ENCODE measurements at regions not wholly inside any gene's neighbourhood (a gene's known extent, or its start where the extent isn't known, plus 50 kb on each side); places are given as distances from the start of the nearest gene placed in this dataset.

DNA sequence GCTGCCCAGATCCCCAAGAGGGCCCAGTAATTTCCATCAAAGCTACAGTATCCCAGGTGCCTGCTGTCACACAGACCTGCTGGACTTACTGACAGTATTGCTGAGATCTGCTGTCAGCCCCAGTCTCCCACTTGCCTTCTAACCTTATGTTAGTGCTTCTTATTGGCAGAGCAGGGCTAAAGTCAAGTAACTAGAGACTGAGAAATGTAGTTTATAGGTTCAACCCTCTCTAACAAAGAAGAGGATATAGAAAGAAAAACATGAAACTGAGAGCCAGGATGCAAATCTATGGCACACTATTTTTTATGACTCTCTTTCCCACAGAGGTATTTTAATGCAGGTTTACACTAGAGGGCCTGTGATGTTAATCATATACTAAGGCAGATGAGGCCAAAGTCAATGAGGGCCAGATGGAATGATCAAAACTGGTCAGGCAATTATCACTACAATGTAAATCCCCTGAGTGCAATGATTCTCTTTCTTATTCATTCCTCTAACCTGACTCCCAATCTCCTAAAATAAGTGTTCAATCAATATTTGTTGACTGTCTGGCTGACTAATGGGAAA, 781.9 kb downstream of the VRK1 start:
- Histone ChIP-seq H3K4ac (ENCODE audit: low read depth, low read length) (no peak overlapping the region), H3K9me1 (ENCODE audit: insufficient read depth, low read length) (no peaks in the 10 kb centered on the region), H3K27ac (ENCODE audit: insufficient read depth, low read length) (no peak overlapping the region), H3K9ac (ENCODE audit: low read depth, low read length) (no peak overlapping the region), H4K8ac (ENCODE audit: low read depth in 2 of 2, low read length in 2 of 2) (no peak overlapping the region), H3K4me2 (ENCODE audit: low read depth, low read length) (no peak overlapping the region), H3K4me3 (ENCODE audit: insufficient read depth, low read depth, low read length) (no peak overlapping the region), H4K20me1 (ENCODE audit: insufficient read depth, low read length) (no peaks in the 10 kb centered on the region), H2AFZ (replicated peaks; ENCODE audit: low read length, poor library complexity) (no peak overlapping the region), H3K36me3 (ENCODE audit: control insufficient read depth, insufficient read depth, low read length) (no peaks in the 10 kb centered on the region), H4K5ac (ENCODE audit: low read depth, low read length) (no peak overlapping the region), H3K56ac (ENCODE audit: extremely low read depth, insufficient read depth, low read length) (no peak overlapping the region), H2BK5ac (ENCODE audit: low read depth, low read length, poor library complexity, severe bottlenecking) (no peak overlapping the region), H2BK120ac (ENCODE audit: low read depth, low read length) (no peak overlapping the region), H2AK5ac (ENCODE audit: low read depth, low read length) (no peak overlapping the region), H2BK20ac (ENCODE audit: low read depth, low read length) (no peak overlapping the region), H3K14ac (replicated peaks; ENCODE audit: low read depth, low read length) (no peak overlapping the region), H3K18ac (ENCODE audit: low read depth, low read length) (no peak overlapping the region), H2BK15ac (ENCODE audit: low read depth, low read length) (no peak overlapping the region), H3K79me1 (ENCODE audit: low read depth in 1 of 2, low read length in 2 of 2) (no peaks in the 10 kb centered on the region), H3K27me3 (ENCODE audit: control insufficient read depth, insufficient read depth, low read length) (no peaks in the 10 kb centered on the region), H3K9me3 (ENCODE audit: control insufficient read depth, insufficient read depth, low read length) (peaks cover 25% of the 10 kb centered on the region), H3K4me1 (ENCODE audit: control insufficient read depth, insufficient read depth, low read length) (no peaks in the 10 kb centered on the region), H2AK9ac (replicated peaks; ENCODE audit: low read depth, low read length, poor library complexity) (no peak overlapping the region), H4K91ac (ENCODE audit: insufficient read depth, low read depth, low read length) (no peak overlapping the region), H3K23ac (ENCODE audit: low read depth, low read length) (no peak overlapping the region)
- POLR2A ChIA-PET (ENCODE audit: unreplicated experiment) = no interaction called here
- CTCF ChIA-PET = no interaction called here
- no peak for ATAC-seq (ENCODE audit: low read depth)
- no TSS peak for BruUV-seq (replicated peaks)
- TF ChIP-seq RCOR1 (IDR thresholded peaks at IDR 0.05; ENCODE audit: insufficient replicate concordance, low read length) (no peak), CHD1 (IDR thresholded peaks at IDR 0.05; ENCODE audit: low read depth, low read length) (no peak), NFE2L2 (IDR thresholded peaks at IDR 0.05; ENCODE audit: low read depth, low read length) (no peak), FOS (IDR thresholded peaks at IDR 0.05; ENCODE audit: low read depth, low read length) (no peak), RAD21 (IDR thresholded peaks at IDR 0.05; ENCODE audit: low read length) (no peak), POLR2A (IDR thresholded peaks at IDR 0.05; ENCODE audit: low read depth, low read length) (no peak), MAFK (IDR thresholded peaks at IDR 0.05; ENCODE audit: low read depth, low read length) (no peak), CEBPB (IDR thresholded peaks at IDR 0.05; ENCODE audit: low read depth, low read length) (no peak), MAZ (IDR thresholded peaks at IDR 0.05; ENCODE audit: borderline replicate concordance, low read depth, low read length) (no peak), SMC3 (IDR thresholded peaks at IDR 0.05; ENCODE audit: low read depth, low read length) (no peak), BHLHE40 (IDR thresholded peaks at IDR 0.05; ENCODE audit: low read depth, low read length) (no peak), MXI1 (IDR thresholded peaks at IDR 0.05; ENCODE audit: borderline replicate concordance, low read depth, low read length) (no peak), RFX5 (IDR thresholded peaks at IDR 0.05; ENCODE audit: low read depth, low read length) (no peak)
- TF ChIP-seq, protein P1, sequence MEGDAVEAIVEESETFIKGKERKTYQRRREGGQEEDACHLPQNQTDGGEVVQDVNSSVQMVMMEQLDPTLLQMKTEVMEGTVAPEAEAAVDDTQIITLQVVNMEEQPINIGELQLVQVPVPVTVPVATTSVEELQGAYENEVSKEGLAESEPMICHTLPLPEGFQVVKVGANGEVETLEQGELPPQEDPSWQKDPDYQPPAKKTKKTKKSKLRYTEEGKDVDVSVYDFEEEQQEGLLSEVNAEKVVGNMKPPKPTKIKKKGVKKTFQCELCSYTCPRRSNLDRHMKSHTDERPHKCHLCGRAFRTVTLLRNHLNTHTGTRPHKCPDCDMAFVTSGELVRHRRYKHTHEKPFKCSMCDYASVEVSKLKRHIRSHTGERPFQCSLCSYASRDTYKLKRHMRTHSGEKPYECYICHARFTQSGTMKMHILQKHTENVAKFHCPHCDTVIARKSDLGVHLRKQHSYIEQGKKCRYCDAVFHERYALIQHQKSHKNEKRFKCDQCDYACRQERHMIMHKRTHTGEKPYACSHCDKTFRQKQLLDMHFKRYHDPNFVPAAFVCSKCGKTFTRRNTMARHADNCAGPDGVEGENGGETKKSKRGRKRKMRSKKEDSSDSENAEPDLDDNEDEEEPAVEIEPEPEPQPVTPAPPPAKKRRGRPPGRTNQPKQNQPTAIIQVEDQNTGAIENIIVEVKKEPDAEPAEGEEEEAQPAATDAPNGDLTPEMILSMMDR (conservative IDR thresholded peaks at IDR 0.05; ENCODE audit: low read depth, low read length) = no peak
- TF ChIP-seq, protein P2, sequence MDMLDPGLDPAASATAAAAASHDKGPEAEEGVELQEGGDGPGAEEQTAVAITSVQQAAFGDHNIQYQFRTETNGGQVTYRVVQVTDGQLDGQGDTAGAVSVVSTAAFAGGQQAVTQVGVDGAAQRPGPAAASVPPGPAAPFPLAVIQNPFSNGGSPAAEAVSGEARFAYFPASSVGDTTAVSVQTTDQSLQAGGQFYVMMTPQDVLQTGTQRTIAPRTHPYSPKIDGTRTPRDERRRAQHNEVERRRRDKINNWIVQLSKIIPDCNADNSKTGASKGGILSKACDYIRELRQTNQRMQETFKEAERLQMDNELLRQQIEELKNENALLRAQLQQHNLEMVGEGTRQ (IDR thresholded peaks at IDR 0.05; ENCODE audit: low read depth, low read length) = no peak
- TF ChIP-seq, protein P3, sequence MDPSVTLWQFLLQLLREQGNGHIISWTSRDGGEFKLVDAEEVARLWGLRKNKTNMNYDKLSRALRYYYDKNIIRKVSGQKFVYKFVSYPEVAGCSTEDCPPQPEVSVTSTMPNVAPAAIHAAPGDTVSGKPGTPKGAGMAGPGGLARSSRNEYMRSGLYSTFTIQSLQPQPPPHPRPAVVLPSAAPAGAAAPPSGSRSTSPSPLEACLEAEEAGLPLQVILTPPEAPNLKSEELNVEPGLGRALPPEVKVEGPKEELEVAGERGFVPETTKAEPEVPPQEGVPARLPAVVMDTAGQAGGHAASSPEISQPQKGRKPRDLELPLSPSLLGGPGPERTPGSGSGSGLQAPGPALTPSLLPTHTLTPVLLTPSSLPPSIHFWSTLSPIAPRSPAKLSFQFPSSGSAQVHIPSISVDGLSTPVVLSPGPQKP (IDR thresholded peaks at IDR 0.05; ENCODE audit: borderline replicate concordance, low read depth, low read length) = no peak
- in situ Hi-C loops (cut with MboI; ENCODE audit: low sequenced_read_pairs) = no loop called here
- intact Hi-C loops (cut with micrococcal nuclease) = no loop called here
- dilution Hi-C loops (cut with HindIII; ENCODE audit: low sequenced_read_pairs, unreplicated experiment) = no loop called here
- DNase-seq = no peak

All from IMR-90 (cell line).